ENCODE measurements at regions not wholly inside any gene's neighbourhood (a gene's known extent, or its start where the extent isn't known, plus 50 kb on each side); places are given as distances from the start of the nearest gene placed in this dataset.

GRCh38 chrX:41973208-41973607 lies 49.9 kb upstream of the CASK start:
- no peak for TF ChIP-seq CTCF (IDR thresholded peaks at IDR 0.05)
- no peak for TF ChIP-seq POLR2AphosphoS5 (IDR thresholded peaks at IDR 0.05)
